ENCODE measurements at regions not wholly inside any gene's neighbourhood (a gene's known extent, or its start where the extent isn't known, plus 50 kb on each side); places are given as distances from the start of the nearest gene placed in this dataset.

GRCh38 chr20:52306477-52306876 lies 114.9 kb upstream of the ZFP64 start:
- TF ChIP-seq CTCF (IDR thresholded peaks at IDR 0.05 in 2 of 3, conservative IDR thresholded peaks at IDR 0.05 in 1 of 3; ENCODE audit: control insufficient read depth in 2 of 3, extremely low read depth in 1 of 3, insufficient read depth in 1 of 3, low read depth in 3 of 3, low read length in 3 of 3) (no peak), SUPT20H (IDR thresholded peaks at IDR 0.05; ENCODE audit: borderline replicate concordance, control insufficient read depth, low read depth, low read length) (no peak), RAD21 (IDR thresholded peaks at IDR 0.05; ENCODE audit: insufficient read depth, low read depth, low read length) (no peak), BRCA1 (IDR thresholded peaks at IDR 0.05; ENCODE audit: low read depth, low read length) (no peak), ELK1 (IDR thresholded peaks at IDR 0.05; ENCODE audit: low read depth, low read length) (no peak), RELA (IDR thresholded peaks at IDR 0.05; ENCODE audit: borderline replicate concordance, partially characterized antibody) (no peak), SIN3A (IDR thresholded peaks at IDR 0.05; ENCODE audit: low read depth, low read length) (no peak), POLR2A (IDR thresholded peaks at IDR 0.05; ENCODE audit: low read depth, low read length) (no peak), RCOR1 (conservative IDR thresholded peaks at IDR 0.05; ENCODE audit: low read depth, low read length) (no peak), CHD4 (IDR thresholded peaks at IDR 0.05) (no peak), ZNF217 (IDR thresholded peaks at IDR 0.05) (no peak), CHD2 (IDR thresholded peaks at IDR 0.05; ENCODE audit: borderline replicate concordance, low read depth, low read length) (no peak), SMC3 (IDR thresholded peaks at IDR 0.05; ENCODE audit: borderline replicate concordance, low read length) (no peak), EP300 (IDR thresholded peaks at IDR 0.05; ENCODE audit: borderline replicate concordance in 1 of 2, control insufficient read depth in 1 of 2, low read depth in 2 of 2, low read length in 2 of 2) (no peak)

Data from GM12878 (cell line).